PC-9 (cell line): ENCODE measurements at regions not wholly inside any gene's neighbourhood (a gene's known extent, or its start where the extent isn't known, plus 50 kb on each side); places are given as distances from the start of the nearest gene placed in this dataset.

Experiments used
- CTCF ChIP-seq: fragments of 200-600 bp; sonication (generic); conservative IDR thresholded peaks from 2 replicates; pipeline ENCODE4 v1.6.1; 2017; ENCODE audit warnings: mixed run types, antibody characterized with exemption, mild to moderate bottlenecking, moderate library complexity
- EZH2 ChIP-seq: fragments of 200-600 bp; sonication (generic); IDR thresholded peaks from 2 replicates; pipeline ENCODE4 v1.8.0; 2017; ENCODE audit warnings: antibody characterized with exemption, low read depth

DNA sequence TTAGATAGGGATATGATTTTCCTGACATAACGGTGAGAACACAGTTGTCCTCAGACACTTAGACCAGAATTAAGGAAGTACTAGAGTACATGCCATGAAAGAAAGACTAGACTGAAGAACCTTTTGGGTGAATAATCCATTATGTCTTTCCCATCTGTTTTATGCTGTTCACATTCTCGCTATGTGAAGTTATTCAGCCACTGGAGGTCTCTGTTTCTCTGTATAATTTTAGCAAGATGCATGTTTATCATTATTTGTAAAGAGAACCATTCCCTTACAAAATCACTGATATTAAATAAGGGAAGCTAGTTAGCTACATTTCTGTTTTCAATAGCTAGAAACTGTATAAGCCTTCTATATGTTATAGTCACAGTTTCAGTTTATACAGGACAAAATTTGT is 391.9 kb downstream of the CD109 start:
- no peak for TF ChIP-seq CTCF
- no peak for TF ChIP-seq EZH2
